Stomach (tissue), 4 donors: ENCODE measurements at regions not wholly inside any gene's neighbourhood (a gene's known extent, or its start where the extent isn't known, plus 50 kb on each side); places are given as distances from the start of the nearest gene placed in this dataset.

Experiments used
- EP300 ChIP-seq: sonication (generic); formaldehyde crosslinking; IDR thresholded peaks from one replicate; pipeline ENCODE4 v1.6.1; 2017; ENCODE audit warnings: antibody characterized with exemption
- POLR2AphosphoS5 ChIP-seq, 3 donors: sonication (generic); formaldehyde crosslinking; IDR thresholded peaks; one replicate each; pipeline ENCODE4 v1.6.1; 2016; ENCODE audit warnings: antibody characterized with exemption in 3 of 3

GRCh38 chr22:22122348-22123117, 122.1 kb upstream of the VPREB1 start:
- TF ChIP-seq POLR2AphosphoS5 (IDR thresholded peaks at IDR 0.05) (no peak), EP300 (no peak)
